GM23248 (cell line): ENCODE measurements at regions not wholly inside any gene's neighbourhood (a gene's known extent, or its start where the extent isn't known, plus 50 kb on each side); places are given as distances from the start of the nearest gene placed in this dataset.

Source experiments
- EZH2 ChIP-seq: fragments of 200-600 bp; sonication (generic); IDR thresholded peaks from 2 replicates; pipeline ENCODE4 v1.6.1; 2018; ENCODE audit warnings: antibody characterized with exemption, mild to moderate bottlenecking; ENCODE audit not compliant: insufficient read depth, poor library complexity, severe bottlenecking
- EZH2phosphoT487 ChIP-seq: fragments of 200-600 bp; sonication (generic); IDR thresholded peaks from 2 replicates; pipeline ENCODE4 v1.6.1; 2018; ENCODE audit warnings: antibody characterized with exemption, moderate library complexity, mild to moderate bottlenecking, low read depth; ENCODE audit not compliant: insufficient read depth

DNA sequence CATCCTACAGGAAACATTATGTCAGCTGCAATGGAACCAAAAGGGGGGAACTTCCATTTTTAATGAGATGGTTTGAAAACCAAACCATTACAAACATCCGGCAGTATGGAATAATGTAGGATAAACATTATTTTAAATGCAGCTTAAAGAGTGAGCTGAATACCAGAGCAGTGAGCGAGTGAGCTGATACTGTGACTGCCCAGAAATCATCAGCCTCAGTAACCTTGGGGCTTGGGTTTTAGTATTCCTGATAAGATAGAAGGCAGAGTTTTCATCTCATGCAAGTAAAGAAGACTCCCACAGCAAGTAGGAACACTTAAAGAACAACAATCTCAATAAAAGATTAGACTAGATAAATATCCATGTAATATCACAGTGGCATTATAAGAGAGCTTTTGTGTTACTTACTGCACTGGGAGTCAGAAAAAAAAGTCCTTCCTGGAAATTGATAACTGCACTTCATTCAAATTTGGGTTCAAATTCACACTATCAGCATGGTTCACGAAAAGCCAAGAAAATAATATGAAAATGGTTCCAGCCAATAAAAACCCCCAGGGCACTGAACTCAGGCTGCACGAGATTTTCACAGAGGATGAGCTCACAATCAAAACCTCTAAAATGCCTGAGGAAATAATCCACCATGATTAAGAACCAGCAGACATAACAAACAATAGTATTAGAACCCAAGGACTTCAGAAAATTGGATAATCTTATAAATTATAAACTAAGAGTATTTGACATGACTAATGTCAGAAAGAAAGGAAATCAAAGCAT, 115.7 kb downstream of the MTPAP start:
- TF ChIP-seq EZH2phosphoT487: no peak
- TF ChIP-seq EZH2: no peak
